Cardiac fibroblast (primary cell): ENCODE measurements at regions not wholly inside any gene's neighbourhood (a gene's known extent, or its start where the extent isn't known, plus 50 kb on each side); places are given as distances from the start of the nearest gene placed in this dataset.

Source experiments
- DNase-seq, 2 donors: peaks; one replicate each; pipeline versions ENCODE4 v3.0.0 to v3.0.0-alpha.2; 2010; ENCODE audit warnings: low read depth in 2 of 2
- H3K4me3 ChIP-seq, 2 donors: replicated peaks in 1 of 2; 1 replicate in 1 of 2; 2 replicates in 1 of 2; pipeline ENCODE4 v1.5.1; 2011; ENCODE audit warnings: low read depth in 2 of 2, low read length in 2 of 2, mild to moderate bottlenecking in 2 of 2, moderate library complexity in 1 of 2
- CTCF ChIP-seq: IDR thresholded peaks from one replicate; pipeline ENCODE4 v1.5.1; 2011; ENCODE audit warnings: low read depth, mild to moderate bottlenecking, low read length, inconsistent platforms

GRCh38 chr2:226139759-226140158 lies 659.9 kb downstream of the IRS1 start:
- TF ChIP-seq CTCF = no peak
- DNase-seq = no peak
- no peak overlapping the region for H3K4me3 ChIP-seq

GRCh38 chr2:226137201-226137811 lies 662.3 kb downstream of the IRS1 start:
- TF ChIP-seq CTCF = no peak
- H3K4me3 ChIP-seq = no peak overlapping the region
- DNase-seq = peak in 1 of 2 donors; percentile 60

GRCh38 chr2:226136739-226137138 lies 662.9 kb downstream of the IRS1 start:
- no peak for TF ChIP-seq CTCF
- no peak for DNase-seq
- H3K4me3 ChIP-seq = no peak overlapping the region

- no peak for DNase-seq
- TF ChIP-seq CTCF = no peak
- H3K4me3 ChIP-seq = no peak overlapping the region
These were observed 663.6 kb downstream of the IRS1 start for GRCh38 chr2:226135861-226136548.

GRCh38 chr2:226132323-226133215 lies 667.1 kb downstream of the IRS1 start:
- H3K4me3 ChIP-seq = no peak overlapping the region
- no peak for TF ChIP-seq CTCF
- DNase-seq = no peak

- peak; percentile 22 to 40 for DNase-seq
- H3K4me3 ChIP-seq = no peak overlapping the region
- TF ChIP-seq CTCF = no peak
These were observed 668.3 kb downstream of the IRS1 start for GRCh38 chr2:226131299-226131784.
